Keratinocyte (primary cell): ENCODE measurements at regions not wholly inside any gene's neighbourhood (a gene's known extent, or its start where the extent isn't known, plus 50 kb on each side); places are given as distances from the start of the nearest gene placed in this dataset.

Source experiments
- DNase-seq: peaks from one replicate; pipeline ENCODE4 v3.0.0-alpha.2; 2011; ENCODE audit warnings: low read depth, missing footprints, low spot score
- FAIRE-seq: peaks from 2 replicates; lab custom pipeline; 2011; peaks lifted over from hg19 to GRCh38; lab: Jason Lieb, UNC
- H2AFZ ChIP-seq: 2 replicates; pipeline ENCODE4 v1.6.0; 2012; ENCODE audit warnings: low read length, control low read depth, inconsistent platforms; ENCODE audit not compliant: control insufficient read depth
- H3K27ac ChIP-seq: 2 replicates; pipeline ENCODE4 v1.5.1; 2011; ENCODE audit warnings: low read length; ENCODE audit not compliant: control insufficient read depth, insufficient read depth
- H3K27me3 ChIP-seq: 3 replicates; pipeline ENCODE4 v1.6.0; 2011; ENCODE audit warnings: low read length; ENCODE audit not compliant: control insufficient read depth, insufficient read depth; ENCODE audit errors: extremely low read depth
- H3K36me3 ChIP-seq, 2 experiments: 2 replicates in 1 of 2; 3 replicates in 1 of 2; pipeline ENCODE4 v1.5.1; 2011; ENCODE audit warnings: low read length in 2 of 2, mild to moderate bottlenecking in 1 of 2; ENCODE audit not compliant: control insufficient read depth in 2 of 2, insufficient read depth in 2 of 2; ENCODE audit errors: extremely low read depth in 1 of 2
- H3K4me1 ChIP-seq: 3 replicates; pipeline ENCODE4 v1.5.1; 2011; ENCODE audit warnings: low read length; ENCODE audit not compliant: control insufficient read depth, insufficient read depth; ENCODE audit errors: extremely low read depth
- H3K4me2 ChIP-seq: 3 replicates; pipeline ENCODE4 v1.6.0; 2011; ENCODE audit warnings: low read depth, low read length; ENCODE audit not compliant: control insufficient read depth, insufficient read depth; ENCODE audit errors: extremely low read depth
- H3K4me3 ChIP-seq, 3 experiments: fragments of 200-600 bp in 1 of 3; sonication (generic) in 1 of 3; 2 replicates in 2 of 3; 3 replicates in 1 of 3; pipeline ENCODE4 v1.5.1; 2011 to 2016; ENCODE audit warnings: low read length in 3 of 3, mild to moderate bottlenecking in 3 of 3, control low read depth in 2 of 3, inconsistent platforms in 1 of 3, low read depth in 1 of 3, mixed read lengths in 1 of 3, mixed run types in 1 of 3, moderate library complexity in 1 of 3; ENCODE audit not compliant: control insufficient read depth in 2 of 3, insufficient read depth in 2 of 3; ENCODE audit errors: extremely low read depth in 1 of 3
- H3K79me2 ChIP-seq: 2 replicates; pipeline ENCODE4 v1.6.0; 2012; ENCODE audit warnings: low read length; ENCODE audit not compliant: control insufficient read depth, insufficient read depth
- H3K9ac ChIP-seq: 3 replicates; pipeline ENCODE4 v1.6.0; 2011; ENCODE audit warnings: low read length; ENCODE audit not compliant: control insufficient read depth, insufficient read depth; ENCODE audit errors: extremely low read depth
- H3K9me1 ChIP-seq: 3 replicates; pipeline ENCODE4 v1.6.0; 2011; ENCODE audit warnings: low read length; ENCODE audit not compliant: control insufficient read depth, insufficient read depth; ENCODE audit errors: extremely low read depth
- H3K9me3 ChIP-seq: 2 replicates; pipeline ENCODE4 v1.5.1; 2012; ENCODE audit warnings: low read depth, low read length; ENCODE audit not compliant: control insufficient read depth
- H4K20me1 ChIP-seq: 3 replicates; pipeline ENCODE4 v1.6.0; 2011; ENCODE audit warnings: low read length; ENCODE audit not compliant: control insufficient read depth, insufficient read depth; ENCODE audit errors: extremely low read depth
- CTCF ChIP-seq, 3 experiments: IDR thresholded peaks in 1 of 3; conservative IDR thresholded peaks in 1 of 3; optimal IDR thresholded peaks in 1 of 3; 2 replicates in 2 of 3; 3 replicates in 1 of 3; pipeline versions ENCODE3 to v1.5.1; 2011; ENCODE audit warnings: low read length in 3 of 3, mild to moderate bottlenecking in 3 of 3, moderate library complexity in 2 of 3, control low read depth in 1 of 3, inconsistent platforms in 1 of 3; ENCODE audit not compliant: insufficient read depth in 2 of 3; ENCODE audit errors: extremely low read depth in 1 of 3
- EZH2 ChIP-seq: IDR thresholded peaks from one replicate; pipeline ENCODE4 v1.6.1; 2012; ENCODE audit warnings: inconsistent platforms, mild to moderate bottlenecking, low read length, moderate library complexity
- dilution Hi-C: fragments of 300-500 bp; cut with MboI; formaldehyde crosslinking; loops from one replicate; pipeline ENCODE4 v1.7.0; 2020; ENCODE audit warnings: low sequenced_read_pairs; ENCODE audit not compliant: extremely low pct_ligation_motif_present

- peaks cover 26% of the 10 kb centered on the region for H4K20me1 ChIP-seq
- peaks cover 5% of the 10 kb centered on the region in 2 experiments for H3K36me3 ChIP-seq
- H3K27me3 ChIP-seq = no peaks in the 10 kb centered on the region
- H3K9ac ChIP-seq = peak overlapping the region; percentile 3
- H3K4me1 ChIP-seq = peaks cover 53% of the 10 kb centered on the region
- H3K4me2 ChIP-seq = no peak overlapping the region
- H3K27ac ChIP-seq = no peak overlapping the region
- H3K79me2 ChIP-seq = peaks cover 77% of the 10 kb centered on the region
- H3K4me3 ChIP-seq = no peak overlapping the region
- dilution Hi-C loops = no loop called here
- H3K9me3 ChIP-seq = no peaks in the 10 kb centered on the region
- TF ChIP-seq CTCF (optimal IDR thresholded peaks at IDR 0.05 in 1 of 3, IDR thresholded peaks at IDR 0.05 in 1 of 3, conservative IDR thresholded peaks at IDR 0.05 in 1 of 3; ENCODE audit: extremely low read depth in 1 of 3, insufficient read depth in 2 of 3, low read length in 3 of 3) (no peak), EZH2 (no peak)
- no peak for FAIRE-seq
- no peak for DNase-seq
- peaks cover 2% of the 10 kb centered on the region for H3K9me1 ChIP-seq
- H2AFZ ChIP-seq = no peak overlapping the region
Observed at GRCh38 chr12:124501112-124501561, 66.3 kb downstream of the NCOR2 start.

- H3K9ac ChIP-seq = no peak overlapping the region
- no peak for FAIRE-seq
- peaks cover 46% of the 10 kb centered on the region for H3K4me1 ChIP-seq
- no peak overlapping the region for H3K27ac ChIP-seq
- H3K4me2 ChIP-seq = no peak overlapping the region
- peaks cover 21% of the 10 kb centered on the region for H4K20me1 ChIP-seq
- DNase-seq = no peak
- H3K79me2 ChIP-seq = peaks cover 76% of the 10 kb centered on the region
- dilution Hi-C loops = no loop called here
- H3K36me3 ChIP-seq = peaks cover 4 to 5% of the 10 kb centered on the region in 2 experiments
- no peak for TF ChIP-seq EZH2
- H3K27me3 ChIP-seq = no peaks in the 10 kb centered on the region
- peaks cover 2% of the 10 kb centered on the region for H3K9me1 ChIP-seq
- H3K9me3 ChIP-seq = no peaks in the 10 kb centered on the region
- no peak overlapping the region for H3K4me3 ChIP-seq
- H2AFZ ChIP-seq = no peak overlapping the region
Observed at GRCh38 chr12:124499898-124500244, 67.5 kb downstream of the NCOR2 start.

GRCh38 chr12:124499190-124499753, 68.1 kb downstream of the NCOR2 start:
- FAIRE-seq = no peak
- no peak overlapping the region for H2AFZ ChIP-seq
- peaks cover 23% of the 10 kb centered on the region for H4K20me1 ChIP-seq
- dilution Hi-C loops = no loop called here
- DNase-seq = no peak
- no peak overlapping the region for H3K27ac ChIP-seq
- peaks cover 74% of the 10 kb centered on the region for H3K79me2 ChIP-seq
- no peak overlapping the region for H3K4me3 ChIP-seq
- H3K36me3 ChIP-seq = peaks cover 9 to 10% of the 10 kb centered on the region in 2 experiments
- H3K9ac ChIP-seq = no peak overlapping the region
- TF ChIP-seq EZH2 = no peak
- no peak for TF ChIP-seq CTCF (optimal IDR thresholded peaks at IDR 0.05 in 1 of 3, IDR thresholded peaks at IDR 0.05 in 1 of 3, conservative IDR thresholded peaks at IDR 0.05 in 1 of 3; ENCODE audit: extremely low read depth in 1 of 3, insufficient read depth in 2 of 3, low read length in 3 of 3)
- no peaks in the 10 kb centered on the region for H3K9me3 ChIP-seq
- peaks cover 42% of the 10 kb centered on the region for H3K4me1 ChIP-seq
- no peaks in the 10 kb centered on the region for H3K27me3 ChIP-seq
- H3K9me1 ChIP-seq = peaks cover 2% of the 10 kb centered on the region
- H3K4me2 ChIP-seq = no peak overlapping the region
